ENCODE measurements at regions not wholly inside any gene's neighbourhood (a gene's known extent, or its start where the extent isn't known, plus 50 kb on each side); places are given as distances from the start of the nearest gene placed in this dataset.

GRCh38 chr7:131164025-131164925 lies 163.4 kb upstream of the MKLN1 start:
- DNase-seq (ENCODE audit: low read depth in 1 of 2, low spot score in 1 of 2): no peak

GRCh38 chr7:131166066-131166465 lies 161.6 kb upstream of the MKLN1 start:
- no peak for DNase-seq (ENCODE audit: low read depth in 1 of 2, low spot score in 1 of 2)

GRCh38 chr7:131170440-131171271 lies 157.0 kb upstream of the MKLN1 start:
- DNase-seq (ENCODE audit: low read depth in 1 of 2, low spot score in 1 of 2): no peak

GRCh38 chr7:131173145-131173890 lies 154.4 kb upstream of the MKLN1 start:
- DNase-seq (ENCODE audit: low read depth in 1 of 2, low spot score in 1 of 2): no peak

GRCh38 chr7:131174391-131174790 lies 153.3 kb upstream of the MKLN1 start:
- DNase-seq (ENCODE audit: low read depth in 1 of 2, low spot score in 1 of 2): no peak

GRCh38 chr7:131174855-131175254 lies 152.8 kb upstream of the MKLN1 start:
- no peak for DNase-seq (ENCODE audit: low read depth in 1 of 2, low spot score in 1 of 2)

GRCh38 chr7:131182446-131183058 lies 145.1 kb upstream of the MKLN1 start:
- no peak for DNase-seq (ENCODE audit: low read depth in 1 of 2, low spot score in 1 of 2)

GRCh38 chr7:131183072-131183471 lies 144.6 kb upstream of the MKLN1 start:
- DNase-seq (ENCODE audit: low read depth in 1 of 2, low spot score in 1 of 2): no peak

- no peak for DNase-seq (ENCODE audit: low read depth in 1 of 2, low spot score in 1 of 2)
Measured at GRCh38 chr7:131183611-131184119, 144.0 kb upstream of the MKLN1 start.

GRCh38 chr7:131186816-131187215 lies 140.9 kb upstream of the MKLN1 start:
- no peak for DNase-seq (ENCODE audit: low read depth in 1 of 2, low spot score in 1 of 2)

- DNase-seq (ENCODE audit: low read depth in 1 of 2, low spot score in 1 of 2): peak; percentile 24 to 78
Measured at GRCh38 chr7:131188367-131189339, 139.0 kb upstream of the MKLN1 start.

- no peak for DNase-seq (ENCODE audit: low read depth in 1 of 2, low spot score in 1 of 2)
Measured at GRCh38 chr7:131189488-131189887, 138.2 kb upstream of the MKLN1 start.

- DNase-seq (ENCODE audit: low read depth in 1 of 2, low spot score in 1 of 2): no peak
Measured at GRCh38 chr7:131190146-131190545, 137.5 kb upstream of the MKLN1 start.

GRCh38 chr7:131190581-131190980 lies 137.1 kb upstream of the MKLN1 start:
- no peak for DNase-seq (ENCODE audit: low read depth in 1 of 2, low spot score in 1 of 2)

- DNase-seq (ENCODE audit: low read depth in 1 of 2, low spot score in 1 of 2): no peak
Measured at GRCh38 chr7:131194070-131194865, 133.4 kb upstream of the MKLN1 start.

- no peak for DNase-seq (ENCODE audit: low read depth in 1 of 2, low spot score in 1 of 2)
Measured at GRCh38 chr7:131196803-131197202, 130.9 kb upstream of the MKLN1 start.

- DNase-seq (ENCODE audit: low read depth in 1 of 2, low spot score in 1 of 2): no peak
Measured at GRCh38 chr7:131197920-131198615, 129.6 kb upstream of the MKLN1 start.

- no peak for DNase-seq (ENCODE audit: low read depth in 1 of 2, low spot score in 1 of 2)
Measured at GRCh38 chr7:131202451-131202850, 125.2 kb upstream of the MKLN1 start.

Data from activated CD4-positive, alpha-beta T cell treated with anti-CD3 and anti-CD28 coated beads, Interleukin-2, amount 50 U/mL, for 24 hours (primary cell).